ENCODE measurements at regions not wholly inside any gene's neighbourhood (a gene's known extent, or its start where the extent isn't known, plus 50 kb on each side); places are given as distances from the start of the nearest gene placed in this dataset.
"Not testable (repeated sequence)": the region's sequence is repeated elsewhere in the genome, so short reads cannot be mapped to it uniquely, and the experiment has no call there.

GRCh38 chr17:74128456-74129211 is 74.8 kb upstream of the RPL38 start:
- Histone ChIP-seq H3K9me3 (ENCODE audit: control insufficient read depth, low read length) (no peaks in the 10 kb centered on the region), H3K36me3 (ENCODE audit: control insufficient read depth, insufficient read depth, low read length) (no peaks in the 10 kb centered on the region), H3K4me3 (ENCODE audit: low read length) (no peak overlapping the region), H3K9ac (ENCODE audit: low read length) (no peak overlapping the region), H3K4me1 (ENCODE audit: control insufficient read depth, insufficient read depth, low read length) (no peaks in the 10 kb centered on the region), H3K27me3 (ENCODE audit: control insufficient read depth, insufficient read depth, low read length) (peaks cover 4% of the 10 kb centered on the region)

GRCh38 chr17:74129800-74130199 is 73.7 kb upstream of the RPL38 start:
- H3K9ac ChIP-seq (ENCODE audit: low read length); H3K9me3 ChIP-seq (ENCODE audit: control insufficient read depth, low read length); H3K4me1 ChIP-seq (ENCODE audit: control insufficient read depth, insufficient read depth, low read length); H3K36me3 ChIP-seq (ENCODE audit: control insufficient read depth, insufficient read depth, low read length); H3K27me3 ChIP-seq (ENCODE audit: control insufficient read depth, insufficient read depth, low read length); H3K4me3 ChIP-seq (ENCODE audit: low read length): not testable (repeated sequence)

- H3K9ac ChIP-seq (ENCODE audit: low read length) = no peak overlapping the region
- no peaks in the 10 kb centered on the region for H3K36me3 ChIP-seq (ENCODE audit: control insufficient read depth, insufficient read depth, low read length)
- H3K4me3 ChIP-seq (ENCODE audit: low read length) = no peak overlapping the region
- no peaks in the 10 kb centered on the region for H3K4me1 ChIP-seq (ENCODE audit: control insufficient read depth, insufficient read depth, low read length)
- H3K27me3 ChIP-seq (ENCODE audit: control insufficient read depth, insufficient read depth, low read length) = peaks cover 4% of the 10 kb centered on the region
- no peaks in the 10 kb centered on the region for H3K9me3 ChIP-seq (ENCODE audit: control insufficient read depth, low read length)
Measured at GRCh38 chr17:74130276-74130675, 73.2 kb upstream of the RPL38 start.

GRCh38 chr17:74130841-74131240 is 72.6 kb upstream of the RPL38 start:
- no peak overlapping the region for H3K9ac ChIP-seq (ENCODE audit: low read length)
- peaks cover 5% of the 10 kb centered on the region for H3K27me3 ChIP-seq (ENCODE audit: control insufficient read depth, insufficient read depth, low read length)
- H3K4me1 ChIP-seq (ENCODE audit: control insufficient read depth, insufficient read depth, low read length) = no peaks in the 10 kb centered on the region
- H3K4me3 ChIP-seq (ENCODE audit: low read length) = no peak overlapping the region
- H3K9me3 ChIP-seq (ENCODE audit: control insufficient read depth, low read length) = no peaks in the 10 kb centered on the region
- H3K36me3 ChIP-seq (ENCODE audit: control insufficient read depth, insufficient read depth, low read length) = no peaks in the 10 kb centered on the region

- H3K27me3 ChIP-seq (ENCODE audit: control insufficient read depth, insufficient read depth, low read length) = peaks cover 8% of the 10 kb centered on the region
- H3K4me1 ChIP-seq (ENCODE audit: control insufficient read depth, insufficient read depth, low read length) = no peaks in the 10 kb centered on the region
- no peaks in the 10 kb centered on the region for H3K36me3 ChIP-seq (ENCODE audit: control insufficient read depth, insufficient read depth, low read length)
- H3K9ac ChIP-seq (ENCODE audit: low read length) = no peak overlapping the region
- no peak overlapping the region for H3K4me3 ChIP-seq (ENCODE audit: low read length)
- H3K9me3 ChIP-seq (ENCODE audit: control insufficient read depth, low read length) = no peaks in the 10 kb centered on the region
Measured at GRCh38 chr17:74132354-74132753, 71.1 kb upstream of the RPL38 start.

GRCh38 chr17:74133740-74134139 is 69.7 kb upstream of the RPL38 start:
- H3K27me3 ChIP-seq (ENCODE audit: control insufficient read depth, insufficient read depth, low read length) = peaks cover 8% of the 10 kb centered on the region
- H3K4me1 ChIP-seq (ENCODE audit: control insufficient read depth, insufficient read depth, low read length) = no peaks in the 10 kb centered on the region
- no peaks in the 10 kb centered on the region for H3K36me3 ChIP-seq (ENCODE audit: control insufficient read depth, insufficient read depth, low read length)
- no peaks in the 10 kb centered on the region for H3K9me3 ChIP-seq (ENCODE audit: control insufficient read depth, low read length)
- H3K4me3 ChIP-seq (ENCODE audit: low read length) = no peak overlapping the region
- no peak overlapping the region for H3K9ac ChIP-seq (ENCODE audit: low read length)

GRCh38 chr17:74134234-74134633 is 69.2 kb upstream of the RPL38 start:
- H3K27me3 ChIP-seq (ENCODE audit: control insufficient read depth, insufficient read depth, low read length); H3K4me1 ChIP-seq (ENCODE audit: control insufficient read depth, insufficient read depth, low read length); H3K4me3 ChIP-seq (ENCODE audit: low read length); H3K9ac ChIP-seq (ENCODE audit: low read length); H3K9me3 ChIP-seq (ENCODE audit: control insufficient read depth, low read length); H3K36me3 ChIP-seq (ENCODE audit: control insufficient read depth, insufficient read depth, low read length): not testable (repeated sequence)

- peaks cover 8% of the 10 kb centered on the region for H3K27me3 ChIP-seq (ENCODE audit: control insufficient read depth, insufficient read depth, low read length)
Measured at GRCh38 chr17:74134991-74135390, 68.5 kb upstream of the RPL38 start.

GRCh38 chr17:74135391-74136167 is 67.9 kb upstream of the RPL38 start:
- Histone ChIP-seq H3K9ac (ENCODE audit: low read length) (no peak overlapping the region), H3K9me3 (ENCODE audit: control insufficient read depth, low read length) (no peaks in the 10 kb centered on the region), H3K4me3 (ENCODE audit: low read length) (no peak overlapping the region), H3K27me3 (ENCODE audit: control insufficient read depth, insufficient read depth, low read length) (peaks cover 5% of the 10 kb centered on the region), H3K36me3 (ENCODE audit: control insufficient read depth, insufficient read depth, low read length) (no peaks in the 10 kb centered on the region), H3K4me1 (ENCODE audit: control insufficient read depth, insufficient read depth, low read length) (no peaks in the 10 kb centered on the region)

More at GRCh38 chr17:74134991-74135390, 68.5 kb upstream of the RPL38 start:
- Histone ChIP-seq H3K9me3 (ENCODE audit: control insufficient read depth, low read length) (no peaks in the 10 kb centered on the region), H3K36me3 (ENCODE audit: control insufficient read depth, insufficient read depth, low read length) (no peaks in the 10 kb centered on the region), H3K4me3 (ENCODE audit: low read length) (no peak overlapping the region), H3K4me1 (ENCODE audit: control insufficient read depth, insufficient read depth, low read length) (no peaks in the 10 kb centered on the region), H3K9ac (ENCODE audit: low read length) (no peak overlapping the region)

GRCh38 chr17:74137416-74137815 is 66.1 kb upstream of the RPL38 start:
- Histone ChIP-seq H3K9ac (ENCODE audit: low read length) (no peak overlapping the region), H3K27me3 (ENCODE audit: control insufficient read depth, insufficient read depth, low read length) (peaks cover 5% of the 10 kb centered on the region), H3K9me3 (ENCODE audit: control insufficient read depth, low read length) (no peaks in the 10 kb centered on the region), H3K4me3 (ENCODE audit: low read length) (no peak overlapping the region), H3K36me3 (ENCODE audit: control insufficient read depth, insufficient read depth, low read length) (no peaks in the 10 kb centered on the region), H3K4me1 (ENCODE audit: control insufficient read depth, insufficient read depth, low read length) (no peaks in the 10 kb centered on the region)

GRCh38 chr17:74139120-74139519 is 64.4 kb upstream of the RPL38 start:
- no peak overlapping the region for H3K9ac ChIP-seq (ENCODE audit: low read length)
- H3K4me3 ChIP-seq (ENCODE audit: low read length) = no peak overlapping the region
- H3K4me1 ChIP-seq (ENCODE audit: control insufficient read depth, insufficient read depth, low read length) = no peaks in the 10 kb centered on the region
- H3K36me3 ChIP-seq (ENCODE audit: control insufficient read depth, insufficient read depth, low read length) = no peaks in the 10 kb centered on the region
- H3K9me3 ChIP-seq (ENCODE audit: control insufficient read depth, low read length) = no peaks in the 10 kb centered on the region
- peaks cover 5% of the 10 kb centered on the region for H3K27me3 ChIP-seq (ENCODE audit: control insufficient read depth, insufficient read depth, low read length)

GRCh38 chr17:74140282-74140681 is 63.2 kb upstream of the RPL38 start:
- Histone ChIP-seq H3K4me1 (ENCODE audit: control insufficient read depth, insufficient read depth, low read length) (no peaks in the 10 kb centered on the region), H3K4me3 (ENCODE audit: low read length) (no peak overlapping the region), H3K9ac (ENCODE audit: low read length) (no peak overlapping the region), H3K36me3 (ENCODE audit: control insufficient read depth, insufficient read depth, low read length) (no peaks in the 10 kb centered on the region), H3K27me3 (ENCODE audit: control insufficient read depth, insufficient read depth, low read length) (peaks cover 5% of the 10 kb centered on the region), H3K9me3 (ENCODE audit: control insufficient read depth, low read length) (no peaks in the 10 kb centered on the region)
